ENCODE measurements at regions not wholly inside any gene's neighbourhood (a gene's known extent, or its start where the extent isn't known, plus 50 kb on each side); places are given as distances from the start of the nearest gene placed in this dataset.

DNA sequence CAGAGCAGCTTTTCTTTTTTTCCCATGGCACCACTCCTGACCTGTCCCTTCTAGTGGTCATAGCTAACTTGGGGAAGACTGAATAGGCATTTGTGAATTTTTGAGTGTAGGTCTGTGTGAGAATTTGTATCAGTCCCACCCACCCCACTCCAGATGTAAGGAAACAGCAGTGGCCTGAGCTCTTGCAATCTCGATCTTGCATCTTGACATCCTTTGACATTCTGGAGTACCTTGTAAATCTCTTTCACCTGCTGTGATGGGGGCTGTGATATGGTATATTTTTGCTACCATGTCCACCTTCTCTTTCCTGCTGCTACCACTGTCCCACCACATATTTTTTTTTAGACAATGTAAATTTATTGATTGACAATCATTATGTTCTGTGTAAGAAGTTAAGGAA, 289.3 kb downstream of the MAP2K6 start:
- no peak overlapping the region for H3K4me3 ChIP-seq (ENCODE audit: low read depth, low read length)
- TF ChIP-seq, protein P1, sequence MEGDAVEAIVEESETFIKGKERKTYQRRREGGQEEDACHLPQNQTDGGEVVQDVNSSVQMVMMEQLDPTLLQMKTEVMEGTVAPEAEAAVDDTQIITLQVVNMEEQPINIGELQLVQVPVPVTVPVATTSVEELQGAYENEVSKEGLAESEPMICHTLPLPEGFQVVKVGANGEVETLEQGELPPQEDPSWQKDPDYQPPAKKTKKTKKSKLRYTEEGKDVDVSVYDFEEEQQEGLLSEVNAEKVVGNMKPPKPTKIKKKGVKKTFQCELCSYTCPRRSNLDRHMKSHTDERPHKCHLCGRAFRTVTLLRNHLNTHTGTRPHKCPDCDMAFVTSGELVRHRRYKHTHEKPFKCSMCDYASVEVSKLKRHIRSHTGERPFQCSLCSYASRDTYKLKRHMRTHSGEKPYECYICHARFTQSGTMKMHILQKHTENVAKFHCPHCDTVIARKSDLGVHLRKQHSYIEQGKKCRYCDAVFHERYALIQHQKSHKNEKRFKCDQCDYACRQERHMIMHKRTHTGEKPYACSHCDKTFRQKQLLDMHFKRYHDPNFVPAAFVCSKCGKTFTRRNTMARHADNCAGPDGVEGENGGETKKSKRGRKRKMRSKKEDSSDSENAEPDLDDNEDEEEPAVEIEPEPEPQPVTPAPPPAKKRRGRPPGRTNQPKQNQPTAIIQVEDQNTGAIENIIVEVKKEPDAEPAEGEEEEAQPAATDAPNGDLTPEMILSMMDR (IDR thresholded peaks at IDR 0.05; ENCODE audit: low read depth, low read length): no peak
- no peak for DNase-seq (ENCODE audit: low read depth, low spot score)
- in situ Hi-C loops (cut with HindIII; ENCODE audit: low sequenced_read_pairs): no loop called here

DNA sequence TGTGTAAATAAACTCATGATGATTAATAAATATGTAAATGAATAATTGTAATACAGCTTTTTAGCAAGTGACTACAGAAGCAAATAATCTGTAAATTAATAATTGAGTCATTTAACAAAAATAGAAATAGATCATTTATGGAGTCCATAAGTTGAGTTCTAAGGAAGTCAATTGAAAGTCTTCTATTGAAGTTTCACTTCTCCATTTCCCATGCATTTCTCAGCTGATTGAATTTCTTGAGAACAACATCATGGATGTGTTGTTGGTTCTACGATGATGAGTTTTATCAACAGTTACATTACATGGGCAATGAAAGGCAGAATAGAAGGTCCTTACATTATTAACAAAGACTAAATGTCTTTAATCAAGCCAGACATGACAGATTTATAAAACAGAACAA, 290.4 kb downstream of the MAP2K6 start:
- TF ChIP-seq, protein P1 (IDR thresholded peaks at IDR 0.05; ENCODE audit: low read depth, low read length): no peak
- DNase-seq (ENCODE audit: low read depth, low spot score): no peak
- in situ Hi-C loops (cut with HindIII; ENCODE audit: low sequenced_read_pairs): no loop called here
- H3K4me3 ChIP-seq (ENCODE audit: low read depth, low read length): no peak overlapping the region

DNA sequence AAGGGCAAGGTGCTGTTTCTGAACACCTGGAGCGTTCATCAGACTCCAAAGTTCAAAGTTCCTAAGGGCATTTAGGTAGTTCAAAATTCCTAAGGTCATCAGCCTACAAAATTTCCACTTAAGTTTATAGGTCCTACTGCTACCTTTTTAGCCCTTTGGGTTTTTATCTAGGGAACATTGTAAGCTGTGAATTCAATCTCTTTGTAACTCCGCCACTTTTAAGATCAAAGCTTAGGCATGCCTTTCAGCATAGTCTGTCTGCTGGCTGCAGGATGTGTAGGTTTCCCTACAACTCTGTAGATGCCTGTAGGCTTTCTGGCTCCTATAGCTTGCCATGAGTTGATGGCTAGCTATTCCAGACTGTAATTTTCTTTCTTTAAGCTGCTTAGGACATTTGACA, 291.6 kb downstream of the MAP2K6 start:
- no peak overlapping the region for H3K4me3 ChIP-seq (ENCODE audit: low read depth, low read length)
- in situ Hi-C loops (cut with HindIII; ENCODE audit: low sequenced_read_pairs): no loop called here
- no peak for DNase-seq (ENCODE audit: low read depth, low spot score)
- TF ChIP-seq, protein P1 (IDR thresholded peaks at IDR 0.05; ENCODE audit: low read depth, low read length): no peak

DNA sequence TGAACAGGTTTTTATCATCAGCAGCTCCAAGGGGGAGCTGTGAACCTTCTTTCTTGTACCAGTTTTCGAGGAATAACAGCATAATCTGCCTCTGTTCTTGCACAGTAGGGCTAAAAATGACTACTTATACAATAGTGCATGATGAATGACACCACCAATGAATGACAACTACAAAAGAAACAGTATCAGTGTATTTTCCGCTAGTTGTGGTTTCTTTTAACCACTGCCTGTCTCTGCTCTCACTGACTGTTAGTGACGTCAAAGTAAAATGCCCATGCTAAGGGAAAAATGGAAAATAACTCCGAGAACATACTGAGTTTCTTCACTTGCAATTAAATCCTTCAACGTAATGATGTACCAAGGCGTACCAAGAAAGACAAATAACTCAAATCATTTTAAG, 294.9 kb downstream of the MAP2K6 start:
- no peak overlapping the region for H3K4me3 ChIP-seq (ENCODE audit: low read depth, low read length)
- no peak for DNase-seq (ENCODE audit: low read depth, low spot score)
- TF ChIP-seq, protein P1 (IDR thresholded peaks at IDR 0.05; ENCODE audit: low read depth, low read length): no peak
- in situ Hi-C loops (cut with HindIII; ENCODE audit: low sequenced_read_pairs): no loop called here

DNA sequence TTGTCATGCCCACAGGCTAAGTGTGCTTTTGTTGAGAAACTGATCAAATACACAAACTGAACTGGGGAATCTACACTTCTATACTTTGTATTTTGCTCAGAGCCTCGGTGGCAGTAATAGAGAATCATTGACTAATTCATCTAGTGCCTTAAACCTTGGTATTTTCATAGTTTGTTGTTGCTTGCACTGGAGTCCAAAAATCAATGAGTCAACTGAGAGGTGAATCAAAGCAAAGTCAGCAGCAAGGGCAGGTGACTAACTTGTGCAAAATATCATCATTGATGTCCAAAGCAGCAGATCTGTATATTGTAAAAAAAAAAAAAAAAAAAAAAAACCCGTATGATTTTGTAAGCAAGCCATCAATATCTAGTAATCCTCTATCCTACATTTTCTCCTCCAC, 296.4 kb downstream of the MAP2K6 start:
- TF ChIP-seq, protein P1 (IDR thresholded peaks at IDR 0.05; ENCODE audit: low read depth, low read length): no peak
- in situ Hi-C loops (cut with HindIII; ENCODE audit: low sequenced_read_pairs): no loop called here
- DNase-seq (ENCODE audit: low read depth, low spot score): no peak
- no peak overlapping the region for H3K4me3 ChIP-seq (ENCODE audit: low read depth, low read length)

DNA sequence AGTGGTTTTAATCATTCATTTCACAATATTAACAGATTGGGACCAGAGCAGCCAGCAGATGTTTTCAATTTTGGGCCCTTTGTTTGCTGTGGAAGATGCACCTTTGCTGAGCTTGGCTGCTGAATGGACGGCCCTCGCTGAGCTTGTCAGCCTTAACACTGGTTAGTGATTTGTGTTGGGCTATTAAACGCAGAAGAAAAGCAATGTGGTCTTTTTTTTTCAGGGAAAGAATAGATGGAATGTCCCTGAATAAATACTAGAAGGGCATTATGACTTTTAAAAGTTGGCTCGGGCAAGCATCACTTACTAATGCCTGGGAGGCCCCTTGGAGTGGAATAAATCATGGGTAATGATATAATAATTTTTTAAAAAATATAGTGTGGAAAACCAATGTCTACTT, 297.0 kb downstream of the MAP2K6 start:
- TF ChIP-seq, protein P1 (IDR thresholded peaks at IDR 0.05; ENCODE audit: low read depth, low read length): no peak
- H3K4me3 ChIP-seq (ENCODE audit: low read depth, low read length): no peak overlapping the region
- DNase-seq (ENCODE audit: low read depth, low spot score): peak; percentile 77
- in situ Hi-C loops (cut with HindIII; ENCODE audit: low sequenced_read_pairs): no loop called here

DNA sequence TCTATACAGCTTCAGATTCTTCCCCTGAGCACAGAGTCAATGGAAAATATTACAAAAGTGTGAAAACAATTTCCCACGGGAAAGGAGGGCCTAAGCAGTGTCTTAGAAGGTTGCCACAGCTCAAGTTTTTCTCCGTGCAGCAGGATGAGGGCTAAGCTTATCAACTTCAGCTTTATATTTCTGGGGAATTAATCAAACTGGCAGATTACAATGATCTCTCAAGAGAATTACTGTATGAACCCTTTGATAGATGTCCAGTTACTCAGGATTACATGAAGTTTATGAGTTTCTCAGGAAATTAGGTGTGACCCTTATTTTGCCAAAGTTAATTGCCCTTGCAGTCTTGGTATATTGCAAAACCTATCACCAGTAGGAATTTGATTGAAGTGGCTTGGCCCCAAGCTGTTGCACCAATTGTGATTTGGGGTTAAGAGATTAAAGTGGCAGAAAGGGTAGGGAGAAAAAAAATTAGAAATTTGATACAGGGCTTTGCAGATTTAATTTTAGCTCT, 298.4 kb downstream of the MAP2K6 start:
- in situ Hi-C loops (cut with HindIII; ENCODE audit: low sequenced_read_pairs): no loop called here
- H3K4me3 ChIP-seq (ENCODE audit: low read depth, low read length): no peak overlapping the region
- no peak for DNase-seq (ENCODE audit: low read depth, low spot score)
- TF ChIP-seq, protein P1 (IDR thresholded peaks at IDR 0.05; ENCODE audit: low read depth, low read length): no peak
